Testis (tissue), 2 donors: ENCODE measurements at regions not wholly inside any gene's neighbourhood (a gene's known extent, or its start where the extent isn't known, plus 50 kb on each side); places are given as distances from the start of the nearest gene placed in this dataset.

ENCODE experiments used
- DNase-seq: peaks from one replicate; pipeline ENCODE4 v3.0.0-alpha.2; 2019
- H3K27ac ChIP-seq, 2 donors: fragments of 200-600 bp; sonication (generic); one replicate each; pipeline ENCODE4 v1.5.1; 2019
- H3K27me3 ChIP-seq: fragments of 200-600 bp; sonication (generic); one replicate; pipeline ENCODE4 v1.5.1; 2019
- H3K36me3 ChIP-seq: fragments of 200-600 bp; sonication (generic); one replicate; pipeline ENCODE4 v1.5.1; 2017; ENCODE audit warnings: low read depth; ENCODE audit errors: missing control alignments
- H3K4me1 ChIP-seq: fragments of 200-600 bp; sonication (generic); one replicate; pipeline ENCODE4 v1.5.1; 2019
- H3K4me3 ChIP-seq, 2 donors: fragments of 200-600 bp; sonication (generic); one replicate each; pipeline ENCODE4 v1.5.1; 2017 to 2019
- H3K9me3 ChIP-seq: fragments of 200-600 bp; sonication (generic); one replicate; pipeline ENCODE4 v1.5.1; 2017
- CTCF ChIP-seq, 3 experiments: fragments of 450-650 bp in 2 of 3; fragments of 200-600 bp in 1 of 3; sonication (generic) in 1 of 3; IDR thresholded peaks; one replicate each; pipeline ENCODE4 v1.5.1; 2016 to 2019; ENCODE audit warnings: antibody characterized with exemption in 3 of 3, mild to moderate bottlenecking in 2 of 3, moderate library complexity in 1 of 3
- POLR2A ChIP-seq: fragments of 450-650 bp; IDR thresholded peaks from one replicate; pipeline ENCODE4 v1.6.1; 2017; ENCODE audit warnings: antibody characterized with exemption, mild to moderate bottlenecking, moderate library complexity
- WGBS, 2 donors: methylation state at CpG; one replicate each; pipeline ENCODE4 v1.1.5; 2018; 5-methylcytosine and 5-hydroxymethylcytosine counted together
- intact Hi-C: fragments of 100-400 bp; cut with DNase I; formaldehyde crosslinking; loops from one replicate; pipeline ENCODE4 v1.15.1; 2023; ENCODE audit warnings: low total_unique reads

- H3K36me3 ChIP-seq, result no peaks in the 10 kb centered on the region
- TF ChIP-seq POLR2A, result no peak
- TF ChIP-seq CTCF (IDR thresholded peaks at IDR 0.05), result no peak
- H3K9me3 ChIP-seq, result no peaks in the 10 kb centered on the region
- no peak overlapping the region for H3K27ac ChIP-seq
- no peak for DNase-seq
- intact Hi-C loops, result no loop called here
- H3K4me1 ChIP-seq, result no peaks in the 10 kb centered on the region
- H3K27me3 ChIP-seq, result no peaks in the 10 kb centered on the region
- H3K4me3 ChIP-seq, result no peak overlapping the region
- 87 to 94% methylated on average over 4 of the region's 4 CpGs for WGBS, 2 donors
These were observed 800.4 kb upstream of the ID2 start for GRCh38 chr2:7881466-7881865.

- intact Hi-C loops, result no loop called here
- no peak for DNase-seq
- TF ChIP-seq POLR2A (no peak), CTCF (IDR thresholded peaks at IDR 0.05) (no peak)
These were observed 799.6 kb upstream of the ID2 start for GRCh38 chr2:7882296-7882695.

GRCh38 chr2:7884338-7884737, 797.5 kb upstream of the ID2 start:
- WGBS, 2 donors, result 76% methylated on average over 4 of the region's 4 CpGs
- TF ChIP-seq POLR2A (no peak), CTCF (IDR thresholded peaks at IDR 0.05) (no peak)
- no peaks in the 10 kb centered on the region for H3K27me3 ChIP-seq
- DNase-seq, result no peak
- no peak overlapping the region for H3K27ac ChIP-seq
- no peak overlapping the region for H3K4me3 ChIP-seq
- no peaks in the 10 kb centered on the region for H3K9me3 ChIP-seq
- no peaks in the 10 kb centered on the region for H3K4me1 ChIP-seq
- no peaks in the 10 kb centered on the region for H3K36me3 ChIP-seq
- intact Hi-C loops, result no loop called here

More at GRCh38 chr2:7882296-7882695, 799.6 kb upstream of the ID2 start:
- Histone ChIP-seq H3K9me3 (no peaks in the 10 kb centered on the region), H3K4me3 (no peak overlapping the region), H3K27me3 (no peaks in the 10 kb centered on the region), H3K36me3 (no peaks in the 10 kb centered on the region), H3K4me1 (no peaks in the 10 kb centered on the region), H3K27ac (no peak overlapping the region)

GRCh38 chr2:7886666-7887065, 795.2 kb upstream of the ID2 start:
- no peak for DNase-seq
- intact Hi-C loops, result no loop called here
- Histone ChIP-seq H3K9me3 (no peaks in the 10 kb centered on the region), H3K4me3 (no peak overlapping the region), H3K27ac (no peak overlapping the region), H3K36me3 (no peaks in the 10 kb centered on the region), H3K27me3 (no peaks in the 10 kb centered on the region), H3K4me1 (no peaks in the 10 kb centered on the region)
- WGBS, 2 donors, result 92 to 94% methylated on average over 2 of the region's 2 CpGs
- TF ChIP-seq POLR2A, result no peak
- TF ChIP-seq CTCF (IDR thresholded peaks at IDR 0.05), result no peak

GRCh38 chr2:7887441-7887840, 794.4 kb upstream of the ID2 start:
- Histone ChIP-seq H3K4me3 (no peak overlapping the region), H3K4me1 (no peaks in the 10 kb centered on the region), H3K27me3 (no peaks in the 10 kb centered on the region), H3K9me3 (no peaks in the 10 kb centered on the region), H3K27ac (no peak overlapping the region), H3K36me3 (no peaks in the 10 kb centered on the region)
- 91 to 96% methylated on average over 7 of the region's 7 CpGs for WGBS, 2 donors
- intact Hi-C loops, result no loop called here
- no peak for DNase-seq
- TF ChIP-seq CTCF (IDR thresholded peaks at IDR 0.05), result no peak
- no peak for TF ChIP-seq POLR2A
